Large intestine (tissue), 3 donors: ENCODE measurements at regions not wholly inside any gene's neighbourhood (a gene's known extent, or its start where the extent isn't known, plus 50 kb on each side); places are given as distances from the start of the nearest gene placed in this dataset.
A peak's percentile ranks its signal among the peaks of the same experiment; 100 is the strongest.

Source experiments
- DNase-seq, 2 donors: peaks; one replicate each; pipeline versions ENCODE4 v3.0.0 to v3.0.0-alpha.2; 2013
- H3K27ac ChIP-seq: one replicate; pipeline ENCODE4 v1.5.1; 2013; ENCODE audit warnings: low read length
- H3K27me3 ChIP-seq: 2 replicates; pipeline ENCODE4 v1.6.1; 2013; ENCODE audit warnings: low read length; ENCODE audit not compliant: control insufficient read depth, insufficient read depth
- H3K36me3 ChIP-seq: 2 replicates; pipeline ENCODE4 v1.6.1; 2013; ENCODE audit warnings: low read length; ENCODE audit not compliant: control insufficient read depth, insufficient read depth
- H3K4me1 ChIP-seq: one replicate; pipeline ENCODE4 v1.6.1; 2013; ENCODE audit warnings: low read length; ENCODE audit not compliant: control insufficient read depth, insufficient read depth
- H3K4me3 ChIP-seq: one replicate; pipeline ENCODE4 v1.5.1; 2013; ENCODE audit warnings: low read length
- H3K9me3 ChIP-seq: one replicate; pipeline ENCODE4 v1.6.1; 2013; ENCODE audit warnings: mild to moderate bottlenecking, low read depth, low read length, moderate library complexity; ENCODE audit not compliant: control insufficient read depth
- WGBS: methylation state at CpG from one replicate; pipeline ENCODE4 v1.1.5; 2013; ENCODE audit warnings: low lambda C conversion rate; ENCODE audit not compliant: insufficient coverage; 5-methylcytosine and 5-hydroxymethylcytosine counted together

- Histone ChIP-seq H3K27me3 (no peaks in the 10 kb centered on the region), H3K9me3 (no peaks in the 10 kb centered on the region), H3K4me1 (no peaks in the 10 kb centered on the region), H3K27ac (no peak overlapping the region), H3K4me3 (no peak overlapping the region), H3K36me3 (no peaks in the 10 kb centered on the region)
- no peak for DNase-seq
- WGBS: 81% methylated on average over 4 of the region's 4 CpGs
These were observed 54.0 kb upstream of the RBFOX1 start for GRCh38 chr16:7278636-7279035.

- DNase-seq: no peak
- no peaks in the 10 kb centered on the region for H3K27me3 ChIP-seq
- no peaks in the 10 kb centered on the region for H3K4me1 ChIP-seq
- WGBS: 85% methylated on average over 3 of the region's 4 CpGs
- no peak overlapping the region for H3K27ac ChIP-seq
- H3K36me3 ChIP-seq: no peaks in the 10 kb centered on the region
- no peaks in the 10 kb centered on the region for H3K9me3 ChIP-seq
- H3K4me3 ChIP-seq: no peak overlapping the region
These were observed 60.0 kb upstream of the RBFOX1 start for GRCh38 chr16:7272567-7273158.

GRCh38 chr16:7271486-7271885 is 61.2 kb upstream of the RBFOX1 start:
- DNase-seq: no peak
- WGBS: 100% methylated on average over 1 of the region's 5 CpGs
- Histone ChIP-seq H3K4me3 (no peak overlapping the region), H3K36me3 (no peaks in the 10 kb centered on the region), H3K27ac (no peak overlapping the region), H3K4me1 (no peaks in the 10 kb centered on the region), H3K9me3 (no peaks in the 10 kb centered on the region), H3K27me3 (no peaks in the 10 kb centered on the region)

GRCh38 chr16:7270823-7271222 is 61.8 kb upstream of the RBFOX1 start:
- Histone ChIP-seq H3K27me3 (no peaks in the 10 kb centered on the region), H3K27ac (no peak overlapping the region), H3K4me3 (no peak overlapping the region), H3K36me3 (no peaks in the 10 kb centered on the region), H3K4me1 (no peaks in the 10 kb centered on the region), H3K9me3 (no peaks in the 10 kb centered on the region)
- no peak for DNase-seq
- WGBS: no CpG with 5 or more reads among the region's 3 CpGs

GRCh38 chr16:7270006-7270405 is 62.6 kb upstream of the RBFOX1 start:
- WGBS: 63% methylated on average over 1 of the region's 4 CpGs
- no peaks in the 10 kb centered on the region for H3K4me1 ChIP-seq
- no peaks in the 10 kb centered on the region for H3K36me3 ChIP-seq
- no peak overlapping the region for H3K27ac ChIP-seq
- no peak for DNase-seq
- no peaks in the 10 kb centered on the region for H3K27me3 ChIP-seq
- H3K4me3 ChIP-seq: no peak overlapping the region
- no peaks in the 10 kb centered on the region for H3K9me3 ChIP-seq

DNA sequence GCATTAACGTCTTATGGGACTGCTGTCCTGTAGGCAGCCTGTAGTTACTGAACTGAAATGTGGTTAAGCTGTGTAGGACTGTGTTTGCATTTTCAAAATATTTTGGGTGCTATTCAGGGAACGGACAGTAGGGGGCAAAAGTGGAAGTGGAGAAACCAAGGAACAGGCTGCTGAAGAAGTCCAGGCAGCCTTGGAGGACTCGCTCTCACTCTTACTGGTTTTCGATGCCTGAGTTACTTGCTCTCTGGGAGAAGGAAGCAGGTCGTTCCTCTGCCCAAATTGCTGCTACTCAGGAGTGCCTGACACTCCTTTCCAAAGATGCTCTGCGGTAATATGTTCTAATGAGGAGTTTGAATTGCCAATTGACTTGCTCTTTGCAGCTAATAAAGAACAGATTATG is 64.5 kb upstream of the RBFOX1 start:
- H3K4me1 ChIP-seq: no peaks in the 10 kb centered on the region

GRCh38 chr16:7257016-7257415 is 75.6 kb upstream of the RBFOX1 start:
- Histone ChIP-seq H3K27me3 (no peaks in the 10 kb centered on the region), H3K4me1 (no peaks in the 10 kb centered on the region), H3K27ac (no peak overlapping the region), H3K4me3 (no peak overlapping the region), H3K36me3 (no peaks in the 10 kb centered on the region), H3K9me3 (no peaks in the 10 kb centered on the region)
- no peak for DNase-seq
- WGBS: 39% methylated on average over 7 of the region's 11 CpGs

More for the DNA sequence above, 64.5 kb upstream of the RBFOX1 start:
- Histone ChIP-seq H3K4me3 (no peak overlapping the region), H3K27me3 (no peaks in the 10 kb centered on the region), H3K27ac (no peak overlapping the region), H3K36me3 (no peaks in the 10 kb centered on the region), H3K9me3 (no peaks in the 10 kb centered on the region)
- DNase-seq: peak in 1 of 2 donors; percentile 3
- WGBS: 0% methylated on average over 1 of the region's 6 CpGs

DNA sequence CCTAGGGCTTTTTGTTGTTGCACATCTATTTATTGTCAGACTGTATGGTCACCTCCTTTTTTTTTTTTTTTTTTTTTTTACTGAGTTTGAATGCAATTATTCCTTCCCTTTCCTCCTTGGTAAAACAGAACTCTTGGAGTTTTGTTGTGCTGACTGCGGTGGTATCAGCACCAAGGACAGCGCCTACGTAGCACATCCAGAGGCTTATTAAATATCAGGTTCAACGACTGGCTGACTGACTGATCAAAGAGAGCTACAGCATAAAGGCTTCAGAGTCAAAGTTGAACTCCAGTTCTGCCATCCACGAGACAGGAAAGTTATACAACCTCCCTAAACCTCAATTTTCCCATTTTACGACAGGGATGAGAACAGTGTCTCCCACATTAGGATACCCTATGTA is 86.1 kb upstream of the RBFOX1 start:
- Histone ChIP-seq H3K36me3 (no peaks in the 10 kb centered on the region), H3K4me1 (no peaks in the 10 kb centered on the region), H3K4me3 (no peak overlapping the region), H3K27me3 (no peaks in the 10 kb centered on the region), H3K9me3 (no peaks in the 10 kb centered on the region), H3K27ac (no peak overlapping the region)
- WGBS: no CpG with 5 or more reads among the region's 6 CpGs
- peak in 1 of 2 donors; percentile 8 for DNase-seq

DNA sequence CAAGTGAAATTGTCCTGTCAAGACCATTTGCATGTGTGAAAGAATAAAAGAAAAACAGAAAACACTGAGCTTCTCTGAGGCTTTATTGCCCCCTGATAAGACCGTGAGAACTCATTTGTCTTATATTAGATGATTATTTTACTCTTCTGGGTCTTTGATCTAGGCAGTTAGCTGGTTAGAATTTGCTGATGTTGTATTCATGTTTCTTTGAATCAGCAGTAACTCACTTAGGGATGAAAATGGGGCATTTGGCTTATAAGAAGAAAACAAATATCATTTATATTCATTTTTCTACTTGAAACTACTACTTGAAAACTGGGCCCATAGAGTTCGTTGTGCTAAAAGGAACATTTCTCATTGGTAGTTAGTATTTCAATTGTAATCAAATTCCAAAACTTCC is 93.1 kb upstream of the RBFOX1 start:
- no CpG with 5 or more reads among the region's 2 CpGs for WGBS
- DNase-seq: no peak

GRCh38 chr16:7236824-7237410 is 95.7 kb upstream of the RBFOX1 start:
- 60% methylated on average over 1 of the region's 6 CpGs for WGBS
- no peak overlapping the region for H3K27ac ChIP-seq
- no peak overlapping the region for H3K4me3 ChIP-seq
- no peak for DNase-seq
- H3K9me3 ChIP-seq: no peaks in the 10 kb centered on the region
- no peaks in the 10 kb centered on the region for H3K36me3 ChIP-seq
- H3K4me1 ChIP-seq: no peaks in the 10 kb centered on the region
- no peaks in the 10 kb centered on the region for H3K27me3 ChIP-seq

More for the DNA sequence above, 93.1 kb upstream of the RBFOX1 start:
- Histone ChIP-seq H3K27me3 (no peaks in the 10 kb centered on the region), H3K4me3 (no peak overlapping the region), H3K9me3 (no peaks in the 10 kb centered on the region), H3K36me3 (no peaks in the 10 kb centered on the region), H3K27ac (no peak overlapping the region), H3K4me1 (no peaks in the 10 kb centered on the region)

- no peak for DNase-seq
- Histone ChIP-seq H3K4me1 (no peaks in the 10 kb centered on the region), H3K36me3 (no peaks in the 10 kb centered on the region), H3K9me3 (no peaks in the 10 kb centered on the region), H3K27me3 (no peaks in the 10 kb centered on the region), H3K4me3 (no peak overlapping the region), H3K27ac (no peak overlapping the region)
- WGBS: no CpG with 5 or more reads among the region's 2 CpGs
These were observed 98.7 kb upstream of the RBFOX1 start for GRCh38 chr16:7233975-7234374.
